Occipital lobe (tissue), 1 donor: ENCODE measurements at regions not wholly inside any gene's neighbourhood (a gene's known extent, or its start where the extent isn't known, plus 50 kb on each side); places are given as distances from the start of the nearest gene placed in this dataset.
A peak's percentile ranks its signal among the peaks of the same experiment; 100 is the strongest.

ENCODE experiments used
- DNase-seq: peaks from one replicate; lab custom pipeline; 2025; lab: John Stamatoyannopoulos, UW

DNA sequence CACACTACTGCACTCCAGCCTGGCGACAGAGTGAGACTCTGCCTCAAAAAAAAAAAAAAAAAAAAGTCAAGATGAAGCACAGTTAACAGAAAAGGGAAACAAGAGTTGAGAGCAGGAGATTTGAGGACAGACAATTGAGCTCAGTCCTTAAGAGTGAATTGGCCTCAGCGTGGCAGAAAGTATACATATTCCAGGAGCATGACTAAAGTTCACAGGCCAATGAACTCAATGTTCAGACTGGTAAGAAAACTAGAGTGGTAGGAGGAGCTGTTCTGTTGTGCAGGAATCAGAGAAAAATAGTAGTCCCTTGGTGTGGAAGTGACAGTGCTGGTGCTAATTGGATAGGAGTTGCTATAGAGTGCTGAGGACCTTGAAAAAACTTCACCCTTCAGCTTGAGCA lies 60.0 kb downstream of the NRN1 start:
- no peak for DNase-seq

DNA sequence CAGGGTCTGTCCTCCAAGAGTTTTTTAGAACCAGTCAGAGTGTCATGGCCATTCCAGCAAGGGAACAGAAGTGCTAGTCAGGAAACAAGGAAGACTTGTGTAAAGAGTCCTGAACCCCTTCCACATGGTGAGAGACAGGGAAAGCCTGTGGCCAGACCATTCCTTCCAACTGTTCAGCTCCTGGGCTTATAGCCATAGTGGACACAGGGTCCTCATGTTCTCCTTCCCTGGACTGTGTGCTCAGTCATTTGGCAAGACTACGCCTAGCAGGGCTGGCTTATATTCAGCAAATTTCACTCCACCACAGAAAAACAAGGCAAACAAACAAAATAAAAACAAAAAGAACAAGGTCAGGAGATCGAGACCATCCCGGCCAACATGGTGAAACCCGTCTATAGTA lies 60.5 kb downstream of the NRN1 start:
- DNase-seq, result no peak

DNA sequence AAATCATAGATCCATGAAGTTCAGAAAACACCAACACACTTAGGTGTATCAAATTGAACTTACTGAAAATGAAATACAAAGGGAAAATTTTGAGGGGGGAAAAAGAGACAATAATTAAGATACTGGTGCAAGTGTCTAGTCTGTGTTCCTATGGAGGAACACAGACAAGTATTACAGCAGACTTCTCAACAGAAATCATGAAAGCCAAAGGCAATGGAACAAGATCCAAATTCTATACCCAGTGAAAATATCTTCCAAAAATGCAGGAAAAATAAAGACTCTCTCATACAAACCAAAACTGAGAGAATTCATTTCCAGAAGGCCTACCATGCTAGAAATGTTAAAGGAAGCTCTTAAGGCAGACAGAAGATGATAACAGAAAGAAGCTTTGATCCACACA lies 63.1 kb downstream of the NRN1 start:
- DNase-seq, result no peak

DNA sequence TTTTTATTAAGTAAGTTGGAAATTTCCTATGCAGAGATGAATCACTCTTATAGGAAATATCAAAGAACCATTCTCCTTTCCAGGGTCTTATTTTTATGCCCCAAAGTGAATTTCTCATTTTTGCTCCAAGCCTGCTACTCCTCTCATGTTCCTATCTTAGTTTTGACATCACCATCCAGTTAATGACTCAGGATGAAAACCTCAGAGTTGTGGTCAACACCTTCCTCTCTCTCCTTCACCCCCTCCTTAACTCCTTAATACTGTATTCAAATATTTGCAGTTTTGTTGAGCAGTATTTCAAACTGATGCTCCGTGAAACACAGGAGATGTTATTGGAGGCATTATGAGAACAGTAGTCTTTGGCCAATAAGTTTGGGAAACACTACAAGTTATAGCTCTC lies 64.1 kb downstream of the NRN1 start:
- DNase-seq, result no peak

DNA sequence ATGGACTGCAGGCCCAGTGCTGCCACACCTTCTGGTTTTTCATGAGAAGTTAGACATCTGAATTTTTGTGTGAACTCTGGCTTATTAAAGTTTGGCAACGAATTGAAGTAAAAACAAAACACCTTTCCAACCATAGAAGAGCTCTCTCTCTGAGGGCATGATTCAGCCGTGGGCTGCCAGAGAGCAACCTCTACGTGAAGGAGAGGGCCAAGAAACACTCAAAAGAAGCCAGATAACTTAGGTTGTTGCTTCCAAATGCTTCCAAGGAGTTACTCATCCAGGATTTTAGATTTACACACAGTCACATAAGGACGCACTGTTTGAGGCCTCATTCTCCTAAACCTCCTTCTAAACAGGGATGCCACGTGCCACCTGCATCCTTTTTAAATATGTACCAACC lies 65.5 kb downstream of the NRN1 start:
- DNase-seq, result no peak

DNA sequence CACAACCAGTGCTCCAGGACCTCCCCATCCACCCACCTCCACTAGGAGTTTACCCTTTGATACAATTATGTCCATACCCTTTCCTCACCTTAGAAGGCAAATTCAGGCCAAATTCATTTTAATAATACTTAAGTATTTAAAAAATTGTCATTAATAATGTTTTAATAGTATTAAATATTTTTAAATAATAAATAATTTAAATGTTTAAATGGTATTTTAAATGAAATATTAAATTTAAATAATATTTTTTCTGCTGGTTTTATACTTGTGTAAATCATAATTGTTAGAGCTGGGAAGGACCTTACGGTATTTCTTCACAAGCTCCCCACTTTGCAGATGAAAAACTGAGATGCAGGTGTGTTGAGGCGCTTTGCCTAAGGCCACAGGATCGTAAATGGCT lies 67.8 kb downstream of the NRN1 start:
- DNase-seq, result no peak

DNA sequence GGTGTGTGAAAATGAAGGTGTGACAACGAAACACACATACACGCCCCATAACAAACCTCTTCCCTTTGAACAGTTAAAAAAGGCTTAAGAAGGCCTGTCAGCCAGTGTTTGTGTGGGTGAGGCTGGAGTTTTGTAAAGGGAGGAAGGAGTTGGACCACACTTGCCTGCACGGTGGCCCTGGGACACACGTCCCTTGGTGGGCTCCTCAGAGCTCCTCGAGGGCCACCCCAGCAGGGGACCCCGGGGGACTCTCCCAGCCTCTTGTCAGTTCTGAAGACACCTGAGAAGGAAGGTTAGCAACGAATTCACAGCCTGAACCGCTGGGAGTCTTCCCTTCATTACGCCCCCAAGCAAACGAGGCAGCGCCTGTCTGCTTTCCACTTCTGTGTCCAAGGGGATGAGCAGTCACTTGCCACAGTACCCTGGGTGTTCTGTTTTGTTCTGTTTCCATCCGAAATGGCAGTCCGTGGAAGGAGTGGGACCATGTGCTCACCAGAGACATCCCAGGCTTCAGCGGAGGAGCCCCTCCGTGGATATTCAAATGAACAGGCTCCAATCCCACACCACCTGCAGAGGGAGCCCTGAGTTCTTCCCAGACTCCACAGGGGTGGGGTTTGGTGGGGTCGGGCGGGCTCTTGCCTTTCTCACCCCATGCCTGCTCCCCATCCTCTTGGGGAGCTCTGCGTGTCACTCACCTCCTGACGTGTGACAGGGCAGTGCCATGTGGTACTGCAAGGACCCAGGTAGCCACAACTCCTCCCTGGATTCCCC lies 68.6 kb downstream of the NRN1 start:
- DNase-seq, result no peak

DNA sequence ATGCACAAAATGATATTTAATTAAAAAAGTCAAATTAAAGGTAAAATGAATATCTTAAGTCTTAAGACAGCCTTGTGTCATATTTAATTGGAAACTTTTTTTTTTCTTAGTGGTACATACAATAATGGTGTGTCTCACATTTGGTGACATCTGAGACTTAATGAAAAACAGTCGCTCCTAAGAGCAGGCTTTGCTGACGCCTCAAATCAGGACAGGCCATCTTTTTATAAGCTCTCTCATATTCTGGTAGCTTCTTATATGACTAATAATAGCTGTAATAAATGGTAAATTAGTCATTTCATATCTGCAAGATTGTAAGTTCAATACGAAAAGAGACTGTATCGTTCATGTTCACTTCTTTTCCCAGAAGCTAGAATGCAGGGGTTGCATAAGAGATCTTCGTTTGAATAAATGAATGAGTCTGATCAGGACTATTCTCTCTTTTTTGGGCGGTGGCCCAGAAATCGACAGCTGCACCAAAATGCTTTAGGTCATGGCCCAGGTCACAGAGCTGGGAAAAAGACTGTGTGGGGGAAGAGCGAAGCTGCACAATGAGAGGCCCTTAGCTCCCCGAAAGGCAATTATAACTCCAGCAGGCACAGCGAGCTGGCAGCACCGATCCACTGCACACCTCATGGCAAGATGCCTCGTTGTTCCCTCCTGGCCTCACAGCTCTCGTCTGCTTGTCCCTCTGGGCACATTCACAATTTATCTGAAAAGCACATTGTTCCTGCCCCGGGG lies 69.4 kb downstream of the NRN1 start:
- no peak for DNase-seq

DNA sequence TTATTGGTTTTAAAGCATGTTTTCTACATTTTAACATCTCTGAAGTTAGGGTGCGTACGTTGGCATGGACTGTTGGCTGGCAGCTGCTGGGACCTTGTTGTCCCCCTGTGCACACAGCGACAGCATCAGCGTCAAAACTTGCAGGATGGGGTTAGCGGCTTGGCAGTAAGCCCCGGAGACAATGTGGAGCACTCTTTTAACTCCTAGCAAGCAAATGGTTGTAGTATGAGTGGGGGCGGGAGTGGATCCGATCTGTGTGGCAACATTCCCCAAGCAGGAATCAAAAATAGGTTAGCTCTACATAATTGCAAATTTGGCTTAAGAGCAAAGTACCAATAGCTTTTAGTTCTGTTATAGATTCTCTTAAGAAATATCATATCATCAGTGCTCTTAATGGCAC lies 70.1 kb downstream of the NRN1 start:
- DNase-seq, result no peak

DNA sequence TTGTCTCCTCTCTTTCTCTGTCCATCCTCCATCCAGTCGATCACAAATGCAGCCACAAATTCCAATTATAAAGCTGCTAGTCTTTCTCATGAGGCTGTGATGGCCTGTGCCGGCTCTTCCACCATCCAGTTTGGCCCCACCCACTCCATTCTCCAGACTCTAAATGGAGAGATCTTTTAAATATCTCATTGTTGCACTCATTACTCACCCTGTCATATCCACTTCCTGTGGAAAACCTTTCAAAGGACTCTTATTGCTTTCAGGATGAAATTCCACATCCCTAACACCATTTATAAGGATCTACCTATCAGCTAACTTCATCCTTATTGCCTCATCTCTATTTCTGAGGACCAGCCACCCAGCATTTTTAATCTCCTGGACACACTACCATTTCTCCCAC lies 70.6 kb downstream of the NRN1 start:
- DNase-seq, result no peak

DNA sequence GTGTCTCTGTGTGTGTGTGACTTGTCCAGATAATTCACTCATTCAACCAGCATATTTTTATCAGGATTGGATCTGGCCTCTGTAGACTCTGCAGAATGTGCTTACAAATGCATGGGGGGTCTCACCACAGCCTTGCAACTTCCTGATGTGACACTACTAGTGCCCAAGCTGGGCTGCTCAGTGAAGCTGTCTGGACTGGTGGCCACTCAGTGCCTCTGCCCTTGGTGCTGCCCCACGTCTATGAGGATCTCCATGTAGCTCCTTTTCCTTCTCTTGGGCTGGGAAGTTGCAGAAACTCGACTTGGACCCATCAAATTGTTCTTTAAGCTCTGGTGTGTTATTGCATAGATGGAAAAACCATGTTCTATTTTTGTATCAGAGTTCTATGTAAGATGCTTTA lies 75.8 kb downstream of the NRN1 start:
- DNase-seq, result no peak

DNA sequence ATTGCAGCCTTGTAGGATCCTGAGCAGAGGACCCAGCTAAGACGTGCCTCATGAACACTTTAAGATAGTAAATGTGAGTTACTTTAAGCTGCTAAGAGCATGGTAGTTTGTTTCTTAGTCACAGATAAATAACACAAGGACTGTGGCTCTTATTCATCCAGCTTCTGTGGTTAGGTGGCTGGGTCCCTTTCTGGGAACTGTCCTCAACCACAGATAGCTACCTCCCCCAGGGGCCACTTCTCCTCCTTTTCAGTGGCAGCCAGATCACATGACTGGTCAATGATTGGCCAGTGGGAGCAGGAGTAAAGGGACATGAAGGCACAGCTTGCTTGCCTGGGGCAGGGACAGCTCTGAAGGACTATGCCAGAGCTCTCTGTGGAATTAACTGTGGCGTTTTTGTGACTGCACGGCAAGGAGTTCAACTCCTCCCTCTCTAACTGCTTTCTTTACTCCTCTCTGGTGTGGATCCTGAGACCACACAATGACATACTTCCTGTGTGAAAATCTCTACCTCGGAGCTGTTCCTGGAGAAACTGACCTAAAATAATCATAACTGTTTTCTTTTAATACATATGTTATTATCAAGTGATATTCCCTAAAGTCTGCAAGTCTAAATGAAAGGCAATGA lies 76.5 kb downstream of the NRN1 start:
- DNase-seq, result no peak

DNA sequence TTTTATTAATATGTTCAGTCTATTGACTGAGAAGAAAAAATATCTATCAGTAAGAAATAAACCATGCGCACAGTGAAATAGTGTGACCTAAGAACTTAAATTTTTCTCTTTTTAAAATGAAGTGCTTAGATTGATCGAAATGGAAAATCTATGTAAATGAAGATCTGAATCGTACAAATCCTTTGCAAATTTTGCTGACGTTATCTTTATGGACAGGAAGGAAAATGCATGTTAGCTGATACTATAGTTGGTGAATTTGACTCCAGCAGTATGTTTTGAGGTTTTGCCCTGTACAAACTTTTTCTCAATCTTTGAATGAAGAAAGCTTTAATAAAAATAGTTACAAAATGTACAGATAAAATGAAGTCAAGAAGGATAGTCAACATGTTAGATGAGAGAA lies 82.9 kb downstream of the NRN1 start:
- no peak for DNase-seq

DNA sequence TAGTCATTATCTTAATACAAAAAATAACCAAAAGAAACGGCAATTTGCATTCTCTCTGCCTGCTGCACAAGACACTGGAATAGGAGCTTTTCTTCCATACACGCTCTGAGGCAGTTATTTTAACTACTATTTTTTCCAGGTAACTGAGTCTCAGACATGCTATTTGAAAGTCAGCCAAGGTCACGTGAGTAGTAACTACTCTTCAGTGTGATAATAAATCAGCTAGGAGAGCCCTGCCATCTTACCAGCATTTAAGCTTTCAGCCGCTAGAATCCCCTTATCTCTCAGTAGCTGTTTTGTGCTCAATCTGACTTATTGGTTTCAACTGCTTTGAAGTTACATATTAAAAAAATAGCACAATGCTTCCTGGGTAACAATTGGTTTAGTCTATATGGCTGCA lies 84.5 kb downstream of the NRN1 start:
- no peak for DNase-seq

DNA sequence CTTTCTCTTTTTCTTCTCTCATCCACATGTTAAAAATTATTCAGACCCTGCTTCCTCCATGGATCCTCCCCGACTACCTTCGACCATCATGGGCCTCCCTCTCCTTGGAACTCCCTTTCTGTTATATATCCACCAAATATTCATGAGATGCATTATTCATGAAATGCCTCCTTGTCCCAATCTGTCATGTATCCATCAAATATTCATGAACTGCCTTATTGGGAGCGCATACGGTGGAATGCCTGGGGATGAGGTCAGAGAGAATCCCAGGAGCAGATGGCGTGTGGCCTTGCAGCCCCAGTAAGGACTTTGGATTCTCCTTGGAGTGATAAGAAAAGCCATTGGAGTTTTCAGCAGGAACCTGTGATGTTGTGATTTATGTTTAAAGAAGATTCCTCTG lies 97.0 kb downstream of the NRN1 start:
- DNase-seq, result no peak

DNA sequence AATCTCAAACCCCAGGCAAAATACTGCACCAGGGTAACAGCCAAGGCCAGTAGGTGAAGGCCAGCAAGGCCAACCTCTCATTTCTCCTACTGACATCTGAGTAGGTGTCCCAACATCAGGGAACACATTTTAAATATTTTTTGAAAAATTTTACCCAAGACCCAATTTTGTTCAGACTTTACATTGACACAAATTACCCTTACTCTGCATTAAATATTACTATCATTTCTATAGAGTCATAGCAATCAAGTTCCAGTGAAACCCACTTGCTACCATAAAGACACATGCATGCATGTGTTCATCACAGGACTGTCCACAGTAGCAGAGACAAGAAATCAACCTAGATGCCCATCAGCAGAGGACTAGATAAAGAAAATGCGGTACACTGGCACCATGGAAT lies 99.9 kb downstream of the NRN1 start:
- no peak for DNase-seq

DNA sequence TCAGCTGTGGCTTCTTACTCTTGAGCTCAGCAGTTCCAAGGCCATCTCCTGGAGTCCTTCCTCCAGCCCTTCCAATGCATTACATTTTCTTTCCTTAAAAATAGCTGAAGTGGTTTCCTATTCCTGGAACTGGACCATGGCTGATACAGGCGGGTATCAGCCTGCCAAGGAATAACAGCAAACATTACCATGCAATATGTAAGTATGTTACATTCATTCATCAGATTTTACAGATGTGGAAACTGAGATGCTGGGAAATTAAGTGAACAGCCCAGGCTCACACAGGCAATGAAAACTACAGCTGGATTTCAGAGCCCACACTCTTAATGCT lies 100.4 kb downstream of the NRN1 start:
- DNase-seq, result no peak

DNA sequence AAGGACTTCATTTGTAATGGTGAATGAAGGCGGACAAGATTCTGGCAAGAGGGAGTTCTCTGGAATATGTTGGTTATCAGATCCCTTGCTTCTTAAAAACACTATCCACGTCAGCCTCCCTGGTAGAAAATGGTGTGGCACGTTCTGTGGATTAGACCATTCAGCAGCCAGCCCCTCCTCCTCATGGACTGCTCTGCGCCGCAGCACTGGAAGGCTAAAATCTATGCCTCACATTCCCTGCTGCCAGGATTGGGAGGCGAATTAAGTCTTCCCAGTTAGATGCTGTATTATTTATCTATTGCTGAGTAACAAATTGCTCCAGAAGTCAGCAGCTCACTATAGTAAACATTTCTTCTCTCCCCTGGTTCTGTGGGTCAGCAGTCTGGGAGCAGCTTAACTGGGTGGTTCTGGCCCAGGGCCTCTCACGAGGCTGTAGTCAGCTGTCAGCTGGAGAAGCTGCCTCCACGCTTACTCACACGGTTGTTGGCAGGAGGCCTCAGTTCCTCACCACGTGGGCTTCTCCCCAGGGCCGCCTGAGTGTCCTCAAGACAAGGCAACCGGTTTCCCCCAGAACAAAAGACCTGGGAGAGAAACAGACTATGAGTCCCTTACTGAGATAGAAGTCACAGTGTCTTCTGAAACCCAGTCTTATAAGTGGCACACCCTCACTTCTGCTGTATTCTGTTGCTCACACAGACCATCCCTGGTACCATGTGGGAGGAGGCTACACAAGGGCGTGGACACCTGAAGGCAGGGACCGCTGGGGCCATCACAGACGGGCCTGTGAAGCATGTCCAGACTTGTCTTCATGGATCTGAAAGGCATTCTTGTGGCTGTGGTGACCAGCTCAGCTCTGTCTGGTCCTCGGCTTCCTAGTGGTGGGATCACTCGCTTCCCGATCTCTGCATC lies 101.0 kb downstream of the NRN1 start:
- DNase-seq, result peak; percentile 65

DNA sequence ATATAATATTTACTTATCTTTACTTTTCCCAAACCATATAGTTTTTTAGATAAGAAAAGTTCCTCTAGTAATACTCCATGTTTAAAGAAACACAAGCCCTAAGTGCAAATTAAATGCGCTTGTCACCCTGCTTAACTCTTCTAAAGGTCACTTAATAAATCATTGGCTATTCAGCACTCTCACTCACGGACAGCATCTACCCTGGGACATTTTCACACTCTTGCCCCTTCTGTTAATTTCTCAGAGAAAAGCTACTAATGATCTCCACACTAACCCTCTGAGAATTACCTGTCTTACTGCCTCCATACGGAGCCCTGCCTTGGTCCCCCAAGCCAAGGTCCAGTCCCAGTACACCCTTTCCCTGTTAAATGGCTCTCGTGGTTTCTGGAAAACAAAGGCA lies 102.2 kb downstream of the NRN1 start:
- no peak for DNase-seq

DNA sequence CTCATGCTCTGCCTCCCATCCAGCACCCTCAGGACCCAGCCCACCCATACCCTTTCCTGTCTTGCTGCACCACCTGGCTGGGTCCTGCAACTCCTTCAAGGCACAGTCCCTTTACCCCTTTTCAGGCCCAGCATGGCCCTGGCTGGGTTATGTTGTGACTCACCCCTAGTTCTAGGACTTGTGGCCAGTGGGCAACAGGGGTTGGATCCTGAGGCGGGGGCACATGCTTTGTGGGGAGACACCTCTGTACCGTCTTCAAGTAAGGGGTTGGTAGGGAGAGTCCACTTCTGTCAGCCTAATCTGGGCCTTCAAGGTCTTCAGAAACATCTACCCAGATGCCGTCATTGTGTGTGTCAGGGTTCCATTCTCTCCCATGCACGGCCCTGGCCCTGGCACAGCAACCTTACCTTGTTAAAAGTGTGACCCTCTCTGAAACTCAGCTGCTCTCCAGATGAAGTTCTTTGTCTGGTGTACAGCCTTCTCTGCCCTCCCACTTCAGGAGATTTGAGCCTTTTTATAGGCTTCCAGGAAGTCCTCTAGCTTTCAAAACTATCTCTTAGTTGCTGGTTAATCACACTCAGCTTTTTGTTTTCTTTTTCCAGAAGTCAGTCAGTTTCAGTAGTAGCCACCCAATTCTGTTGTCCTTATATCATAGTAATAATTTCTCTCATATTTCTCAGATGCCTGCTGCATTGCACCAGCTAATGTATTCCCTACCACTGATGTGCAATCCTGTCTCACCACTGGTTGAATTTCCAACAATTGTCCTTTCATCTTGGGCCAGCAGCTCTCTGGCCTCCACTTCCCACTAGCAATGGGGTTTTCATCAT lies 107.3 kb downstream of the NRN1 start:
- DNase-seq, result no peak

DNA sequence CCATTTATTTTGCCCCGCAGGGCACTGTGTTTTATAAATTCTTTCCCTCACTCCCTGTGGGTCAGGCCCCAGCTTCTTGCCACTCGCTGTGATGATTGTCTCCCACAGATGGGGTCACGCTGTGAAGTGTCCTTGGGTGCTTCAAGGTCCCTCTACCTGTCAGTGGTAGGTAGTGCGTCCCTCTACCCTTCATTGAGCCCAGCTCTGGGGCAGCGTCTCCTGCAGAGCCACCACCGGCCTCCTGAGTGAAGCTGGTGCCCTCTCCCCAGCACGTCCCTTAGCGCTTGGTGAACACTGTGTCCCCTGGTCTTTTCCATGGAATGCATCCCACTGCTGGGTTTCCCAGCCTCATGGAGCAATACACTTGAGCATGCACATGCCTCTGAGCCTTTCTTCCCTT lies 108.2 kb downstream of the NRN1 start:
- DNase-seq, result no peak
